ENCODE measurements at regions not wholly inside any gene's neighbourhood (a gene's known extent, or its start where the extent isn't known, plus 50 kb on each side); places are given as distances from the start of the nearest gene placed in this dataset.

DNA sequence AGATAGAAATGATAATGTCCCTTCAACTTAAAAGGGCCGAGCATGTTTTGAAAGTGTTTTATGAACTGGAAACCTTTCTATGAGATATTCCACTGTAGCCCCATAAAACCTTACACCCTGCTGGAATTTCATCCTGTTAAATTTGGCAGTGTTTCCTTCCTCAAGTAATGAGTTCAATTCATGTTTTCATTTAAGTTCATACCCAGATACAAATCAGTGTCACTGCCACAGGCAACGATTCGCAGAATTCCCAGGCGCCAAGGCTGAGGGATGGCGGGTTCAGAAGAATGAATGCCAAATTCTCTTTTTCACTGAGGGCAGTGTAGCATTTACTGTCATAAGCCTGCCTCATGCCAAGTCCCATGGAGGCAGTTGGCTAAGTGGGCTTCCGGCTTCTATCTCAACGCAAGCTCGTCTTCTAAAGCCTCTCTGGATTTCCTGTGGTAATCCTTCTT, 511.8 kb upstream of the ID4 start:
- dilution Hi-C loops (cut with MboI; ENCODE audit: extremely low pct_ligation_motif_present, low sequenced_read_pairs): no loop called here
- H2AFZ ChIP-seq (ENCODE audit: low read depth, low read length): no peak overlapping the region
- ChIA-PET POLR2A (no interaction called here), CTCF (no interaction called here)
- no peak overlapping the region for H3K9ac ChIP-seq (replicated peaks; ENCODE audit: extremely low read depth, insufficient read depth, low read length)
- no peak overlapping the region for H3K4me2 ChIP-seq (ENCODE audit: insufficient read depth, low read length)
- no peaks in the 10 kb centered on the region for H4K20me1 ChIP-seq (replicated peaks; ENCODE audit: control insufficient read depth, extremely low read depth, insufficient read depth, low read length)
- intact Hi-C loops (cut with micrococcal nuclease): no loop called here
- no peaks in the 10 kb centered on the region for H3K36me3 ChIP-seq (ENCODE audit: control insufficient read depth in 2 of 2, extremely low read depth in 1 of 2, insufficient read depth in 2 of 2, low read length in 2 of 2)
- no peaks in the 10 kb centered on the region for H3K27me3 ChIP-seq (ENCODE audit: control insufficient read depth in 2 of 2, insufficient read depth in 2 of 2, low read length in 2 of 2)
- H3K9me3 ChIP-seq (replicated peaks; ENCODE audit: control insufficient read depth, insufficient read depth, low read length): peaks cover 4% of the 10 kb centered on the region
- no peak for TF ChIP-seq JUN (IDR thresholded peaks at IDR 0.05; ENCODE audit: borderline replicate concordance, insufficient read depth, insufficient read length, low read depth)
- TF ChIP-seq CTCF (IDR thresholded peaks at IDR 0.05; ENCODE audit: extremely low read depth in 1 of 2, insufficient read depth in 1 of 2, low read depth in 1 of 2, low read length in 2 of 2): no peak
- TF ChIP-seq GATA2 (IDR thresholded peaks at IDR 0.05; ENCODE audit: insufficient read depth, insufficient read length, low read depth, low read length): no peak
- no peak for TF ChIP-seq FOS (IDR thresholded peaks at IDR 0.05; ENCODE audit: borderline replicate concordance, insufficient read depth, low read length)
- TF ChIP-seq EZH2 (IDR thresholded peaks at IDR 0.05; ENCODE audit: borderline replicate concordance, low read depth, low read length, severe bottlenecking): no peak
- TF ChIP-seq, protein P1, sequence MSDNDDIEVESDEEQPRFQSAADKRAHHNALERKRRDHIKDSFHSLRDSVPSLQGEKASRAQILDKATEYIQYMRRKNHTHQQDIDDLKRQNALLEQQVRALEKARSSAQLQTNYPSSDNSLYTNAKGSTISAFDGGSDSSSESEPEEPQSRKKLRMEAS (IDR thresholded peaks at IDR 0.05; ENCODE audit: insufficient read depth, insufficient read length): no peak
- DNase-seq (ENCODE audit: low read depth, low spot score): no peak
- FAIRE-seq: no peak
- H3K4me1 ChIP-seq (ENCODE audit: control insufficient read depth, extremely low read depth, insufficient read depth, low read length): no peaks in the 10 kb centered on the region
- BruUV-seq (replicated peaks): no TSS peak
- no peaks in the 10 kb centered on the region for H3K79me2 ChIP-seq (ENCODE audit: control insufficient read depth, insufficient read depth, low read length)
- H3K4me3 ChIP-seq (replicated peaks in 1 of 3; ENCODE audit: insufficient read depth in 1 of 3, low read depth in 1 of 3, low read length in 3 of 3): no peak overlapping the region
- no peak overlapping the region for H3K27ac ChIP-seq (ENCODE audit: insufficient read depth, low read depth, low read length)
- H3K9me1 ChIP-seq (replicated peaks; ENCODE audit: control insufficient read depth, extremely low read depth, insufficient read depth, low read length): no peaks in the 10 kb centered on the region

All from endothelial cell of umbilical vein (primary cell).